PFSK-1 (cell line): ENCODE measurements at regions not wholly inside any gene's neighbourhood (a gene's known extent, or its start where the extent isn't known, plus 50 kb on each side); places are given as distances from the start of the nearest gene placed in this dataset.

Experiments
- FOXP2 ChIP-seq: optimal IDR thresholded peaks from 2 replicates; pipeline ENCODE3; 2011; ENCODE audit warnings: borderline replicate concordance, control low read depth, inconsistent platforms; ENCODE audit not compliant: insufficient read depth; ENCODE audit errors: extremely low read length, extremely low read depth
- POLR2AphosphoS5 ChIP-seq: IDR thresholded peaks from 2 replicates; pipeline ENCODE4 v1.6.1; 2012; ENCODE audit warnings: low read depth, mild to moderate bottlenecking, control low read depth, low read length, moderate library complexity
- SIN3A ChIP-seq: IDR thresholded peaks from 2 replicates; pipeline ENCODE4 v1.6.1; 2012; ENCODE audit warnings: mild to moderate bottlenecking, low read length, moderate library complexity, borderline replicate concordance; ENCODE audit not compliant: insufficient read depth
- TAF1 ChIP-seq: IDR thresholded peaks from 2 replicates; pipeline ENCODE4 v1.6.1; 2012; ENCODE audit warnings: low read length, control low read depth, borderline replicate concordance; ENCODE audit not compliant: insufficient read depth
- TF ChIP-seq, protein P1 (sequence below), 2 experiments: IDR thresholded peaks; 2 replicates each; pipeline versions ENCODE4 v1.6.1 to v1.8.0; 2011 to 2012; ENCODE audit warnings: low read depth in 2 of 2, low read length in 2 of 2, control low read depth in 1 of 2, inconsistent platforms in 1 of 2, mild to moderate bottlenecking in 1 of 2, moderate library complexity in 1 of 2; ENCODE audit not compliant: insufficient read depth in 1 of 2

DNA sequence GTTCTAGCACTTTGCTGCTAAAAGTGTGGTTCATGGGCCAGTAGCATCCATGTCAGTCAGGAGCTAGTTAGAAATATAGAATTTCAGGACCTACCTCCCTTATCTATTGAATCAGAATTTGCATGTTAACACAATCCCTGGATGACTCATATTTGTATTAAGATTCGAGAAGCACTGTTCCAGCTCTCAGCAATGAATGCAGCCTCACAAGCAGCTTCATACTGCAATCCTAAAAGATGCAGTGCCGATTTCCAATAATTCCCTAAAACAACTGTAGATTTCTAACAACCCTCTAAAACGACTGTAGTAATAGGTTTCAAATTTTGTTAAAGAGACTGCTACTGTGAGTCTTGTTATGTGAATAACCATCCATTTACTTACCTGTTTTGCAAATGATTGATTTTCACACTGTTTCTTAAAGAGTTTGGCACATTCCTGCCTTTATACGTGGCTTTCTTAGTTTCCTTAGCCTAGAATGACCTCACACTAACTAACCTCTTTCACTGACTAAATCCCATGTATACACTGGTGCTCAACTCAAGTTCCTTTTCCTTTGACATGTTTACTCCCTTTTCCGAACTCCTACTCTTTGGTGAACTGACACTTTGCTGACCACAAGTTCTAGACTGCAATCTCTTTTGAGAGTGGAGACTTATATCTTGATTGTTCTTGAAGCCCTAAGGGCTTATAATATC, 511.8 kb downstream of the METTL15 start:
- no peak for TF ChIP-seq FOXP2
- TF ChIP-seq POLR2AphosphoS5: no peak
- TF ChIP-seq, protein P1, sequence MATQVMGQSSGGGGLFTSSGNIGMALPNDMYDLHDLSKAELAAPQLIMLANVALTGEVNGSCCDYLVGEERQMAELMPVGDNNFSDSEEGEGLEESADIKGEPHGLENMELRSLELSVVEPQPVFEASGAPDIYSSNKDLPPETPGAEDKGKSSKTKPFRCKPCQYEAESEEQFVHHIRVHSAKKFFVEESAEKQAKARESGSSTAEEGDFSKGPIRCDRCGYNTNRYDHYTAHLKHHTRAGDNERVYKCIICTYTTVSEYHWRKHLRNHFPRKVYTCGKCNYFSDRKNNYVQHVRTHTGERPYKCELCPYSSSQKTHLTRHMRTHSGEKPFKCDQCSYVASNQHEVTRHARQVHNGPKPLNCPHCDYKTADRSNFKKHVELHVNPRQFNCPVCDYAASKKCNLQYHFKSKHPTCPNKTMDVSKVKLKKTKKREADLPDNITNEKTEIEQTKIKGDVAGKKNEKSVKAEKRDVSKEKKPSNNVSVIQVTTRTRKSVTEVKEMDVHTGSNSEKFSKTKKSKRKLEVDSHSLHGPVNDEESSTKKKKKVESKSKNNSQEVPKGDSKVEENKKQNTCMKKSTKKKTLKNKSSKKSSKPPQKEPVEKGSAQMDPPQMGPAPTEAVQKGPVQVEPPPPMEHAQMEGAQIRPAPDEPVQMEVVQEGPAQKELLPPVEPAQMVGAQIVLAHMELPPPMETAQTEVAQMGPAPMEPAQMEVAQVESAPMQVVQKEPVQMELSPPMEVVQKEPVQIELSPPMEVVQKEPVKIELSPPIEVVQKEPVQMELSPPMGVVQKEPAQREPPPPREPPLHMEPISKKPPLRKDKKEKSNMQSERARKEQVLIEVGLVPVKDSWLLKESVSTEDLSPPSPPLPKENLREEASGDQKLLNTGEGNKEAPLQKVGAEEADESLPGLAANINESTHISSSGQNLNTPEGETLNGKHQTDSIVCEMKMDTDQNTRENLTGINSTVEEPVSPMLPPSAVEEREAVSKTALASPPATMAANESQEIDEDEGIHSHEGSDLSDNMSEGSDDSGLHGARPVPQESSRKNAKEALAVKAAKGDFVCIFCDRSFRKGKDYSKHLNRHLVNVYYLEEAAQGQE (IDR thresholded peaks at IDR 0.05; ENCODE audit: insufficient read depth in 1 of 2, low read depth in 2 of 2, low read length in 2 of 2): no peak
- TF ChIP-seq TAF1: no peak
- no peak for TF ChIP-seq SIN3A

DNA sequence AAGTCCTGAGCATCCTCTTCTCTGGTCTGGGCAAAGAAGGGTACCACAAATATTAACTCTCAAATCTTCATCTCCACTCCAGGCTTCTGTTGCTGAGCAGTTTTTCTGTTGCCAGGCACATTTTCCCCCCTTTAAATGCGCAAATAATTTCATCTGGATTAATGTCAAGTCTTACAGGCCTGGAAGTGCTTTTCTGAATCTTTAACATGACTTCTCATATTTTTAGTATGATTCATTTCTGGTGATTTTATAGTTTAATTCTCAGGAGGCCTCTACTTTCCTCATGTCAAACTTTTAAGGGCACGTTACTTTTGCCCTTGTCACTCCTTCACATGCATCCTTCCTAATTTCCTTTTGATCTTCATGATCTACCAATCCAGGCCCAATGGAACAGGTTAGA, 510.2 kb downstream of the METTL15 start:
- TF ChIP-seq FOXP2 (no peak), POLR2AphosphoS5 (no peak), SIN3A (no peak), TAF1 (no peak)
- TF ChIP-seq, protein P1 (IDR thresholded peaks at IDR 0.05; ENCODE audit: insufficient read depth in 1 of 2, low read depth in 2 of 2, low read length in 2 of 2): no peak

DNA sequence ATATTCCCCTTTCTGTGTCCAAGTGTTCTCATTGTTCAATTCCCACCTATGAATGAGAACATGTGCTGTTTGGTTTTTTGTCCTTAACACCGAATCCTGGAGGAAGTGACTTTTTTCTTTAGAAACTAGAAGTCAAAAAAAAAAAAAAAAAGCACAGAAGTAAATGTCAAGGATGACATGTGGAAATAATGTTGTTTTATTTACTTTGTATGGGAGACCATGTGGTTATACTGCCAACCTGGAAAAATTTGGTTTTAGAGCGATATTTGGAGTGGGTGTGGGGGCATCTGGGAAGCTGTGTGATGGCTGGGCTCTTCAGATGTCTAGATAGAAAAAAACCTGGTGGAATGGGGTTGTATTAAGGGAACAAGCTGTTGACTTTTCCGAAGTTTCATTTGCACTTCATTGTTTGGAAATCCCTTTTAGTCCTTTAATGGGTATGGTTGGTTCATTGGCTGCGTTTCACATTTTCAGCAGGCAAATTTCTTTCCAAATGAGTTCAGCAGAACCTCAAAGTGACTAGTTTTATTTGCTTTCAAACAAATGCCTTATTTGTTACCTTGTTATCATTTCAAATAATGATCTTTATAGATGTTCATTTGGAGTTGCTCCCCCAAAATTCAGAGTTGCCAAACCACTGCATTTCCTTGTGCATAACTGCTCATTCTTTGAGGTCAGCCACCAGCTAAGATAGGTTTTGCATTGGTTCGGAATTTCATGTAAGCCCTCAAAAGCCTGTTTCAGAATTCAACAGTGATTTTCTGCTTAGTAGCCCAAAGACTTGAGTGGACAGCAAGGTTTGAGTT, 508.2 kb downstream of the METTL15 start:
- TF ChIP-seq FOXP2: no peak
- TF ChIP-seq SIN3A: no peak
- TF ChIP-seq, protein P1 (IDR thresholded peaks at IDR 0.05; ENCODE audit: insufficient read depth in 1 of 2, low read depth in 2 of 2, low read length in 2 of 2): no peak
- TF ChIP-seq POLR2AphosphoS5: no peak
- no peak for TF ChIP-seq TAF1

DNA sequence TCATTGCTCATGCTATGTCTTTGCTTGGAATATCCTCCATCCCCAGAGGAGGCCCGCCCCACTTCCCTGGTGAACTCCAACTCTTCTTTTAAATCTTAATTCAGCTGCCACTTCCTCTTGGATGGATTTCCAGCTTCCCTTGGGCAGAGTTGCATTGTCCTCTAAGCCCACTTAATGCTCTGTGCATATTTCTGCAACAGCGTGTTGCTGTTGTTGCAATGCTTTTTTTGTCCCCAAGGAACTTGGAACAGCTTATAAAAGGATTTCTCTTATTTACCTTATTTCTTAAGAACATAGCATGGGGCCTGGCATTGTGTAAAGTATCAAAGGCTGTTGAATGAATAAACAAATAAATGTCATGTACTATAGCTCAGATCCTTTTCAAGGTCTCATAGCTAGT, 507.4 kb downstream of the METTL15 start:
- TF ChIP-seq FOXP2 (no peak), SIN3A (no peak), POLR2AphosphoS5 (no peak), TAF1 (no peak)
- TF ChIP-seq, protein P1 (IDR thresholded peaks at IDR 0.05; ENCODE audit: insufficient read depth in 1 of 2, low read depth in 2 of 2, low read length in 2 of 2): no peak
